ENCODE measurements at regions not wholly inside any gene's neighbourhood (a gene's known extent, or its start where the extent isn't known, plus 50 kb on each side); places are given as distances from the start of the nearest gene placed in this dataset.

DNA sequence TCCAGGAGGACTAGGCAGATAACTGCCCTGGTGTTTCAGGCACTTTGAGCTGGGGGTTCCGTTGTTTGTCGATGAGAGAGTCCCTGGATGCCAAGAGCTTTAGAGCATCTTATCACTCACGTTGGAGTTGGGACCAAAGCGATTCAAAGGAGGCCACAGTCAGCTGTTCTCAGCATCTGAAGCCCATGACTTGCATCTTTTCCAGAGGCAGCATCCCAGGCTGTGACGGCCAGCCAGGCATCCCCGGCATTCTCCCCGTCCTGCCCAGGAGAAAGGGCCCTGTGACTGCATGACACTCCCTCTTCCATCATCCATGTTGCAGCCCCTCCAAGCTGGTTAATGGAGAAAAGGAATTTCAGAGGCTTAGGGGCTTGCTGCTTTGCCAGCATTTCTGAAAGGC is 520.3 kb downstream of the CDH26 start:
- no peak for DNase-seq (ENCODE audit: low spot score)

DNA sequence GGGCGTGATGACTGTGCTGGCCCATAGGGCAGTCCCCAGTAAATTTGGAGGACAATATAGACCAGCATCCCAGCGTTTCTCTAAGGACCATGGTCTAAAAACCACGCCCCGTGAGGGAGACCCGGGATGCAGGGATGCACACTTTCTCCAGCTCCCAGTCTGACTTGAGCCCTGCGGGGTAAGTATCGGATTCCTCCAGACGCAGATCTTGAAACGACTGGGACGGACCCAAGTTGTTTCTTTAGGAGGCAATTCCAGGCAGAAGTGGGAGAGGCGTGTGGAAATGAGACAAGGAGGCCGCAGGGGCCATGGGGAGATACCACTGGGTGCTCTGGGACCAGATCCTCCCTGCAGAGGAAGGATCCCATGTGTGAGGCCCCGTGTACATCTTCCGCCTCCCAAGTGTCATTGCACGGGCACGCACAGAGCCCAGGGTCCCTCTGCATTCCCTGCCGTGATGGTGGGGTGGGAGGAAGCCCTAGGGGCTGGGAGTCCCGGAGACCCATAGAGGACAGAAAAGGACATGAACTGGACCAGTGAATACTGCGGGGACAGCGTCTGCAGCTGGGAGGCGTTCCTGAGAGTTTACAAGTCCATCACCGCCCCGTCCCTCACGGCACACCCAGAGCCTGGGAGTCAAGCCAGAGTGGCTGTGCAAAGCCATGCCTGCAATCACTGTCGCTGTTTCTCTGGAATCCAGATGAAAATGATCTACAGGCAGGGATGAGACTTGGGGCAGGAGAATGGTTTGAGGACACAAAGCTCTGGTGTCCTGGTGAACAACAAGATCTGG is 522.9 kb downstream of the CDH26 start:
- DNase-seq (ENCODE audit: low spot score) = no peak

DNA sequence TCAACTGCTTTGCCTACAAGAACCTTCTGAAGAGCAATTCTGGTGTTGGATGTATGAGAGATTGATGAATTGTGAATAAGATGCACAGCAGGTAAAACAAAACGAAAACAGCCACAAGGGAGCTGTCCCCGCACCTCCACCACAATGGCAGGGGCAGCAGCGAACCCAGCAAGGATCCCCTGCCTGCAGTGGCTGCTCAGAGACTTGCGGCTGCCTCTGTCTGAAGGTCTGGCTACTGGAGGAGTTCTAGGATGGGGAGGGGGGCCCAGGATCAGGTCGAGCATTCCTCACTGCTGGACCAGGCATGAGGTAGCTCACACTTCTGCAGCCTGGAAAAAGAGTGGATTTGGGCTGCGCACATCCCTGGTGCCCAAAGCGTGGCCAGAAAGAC is 523.5 kb downstream of the CDH26 start:
- no peak for DNase-seq (ENCODE audit: low spot score)

DNA sequence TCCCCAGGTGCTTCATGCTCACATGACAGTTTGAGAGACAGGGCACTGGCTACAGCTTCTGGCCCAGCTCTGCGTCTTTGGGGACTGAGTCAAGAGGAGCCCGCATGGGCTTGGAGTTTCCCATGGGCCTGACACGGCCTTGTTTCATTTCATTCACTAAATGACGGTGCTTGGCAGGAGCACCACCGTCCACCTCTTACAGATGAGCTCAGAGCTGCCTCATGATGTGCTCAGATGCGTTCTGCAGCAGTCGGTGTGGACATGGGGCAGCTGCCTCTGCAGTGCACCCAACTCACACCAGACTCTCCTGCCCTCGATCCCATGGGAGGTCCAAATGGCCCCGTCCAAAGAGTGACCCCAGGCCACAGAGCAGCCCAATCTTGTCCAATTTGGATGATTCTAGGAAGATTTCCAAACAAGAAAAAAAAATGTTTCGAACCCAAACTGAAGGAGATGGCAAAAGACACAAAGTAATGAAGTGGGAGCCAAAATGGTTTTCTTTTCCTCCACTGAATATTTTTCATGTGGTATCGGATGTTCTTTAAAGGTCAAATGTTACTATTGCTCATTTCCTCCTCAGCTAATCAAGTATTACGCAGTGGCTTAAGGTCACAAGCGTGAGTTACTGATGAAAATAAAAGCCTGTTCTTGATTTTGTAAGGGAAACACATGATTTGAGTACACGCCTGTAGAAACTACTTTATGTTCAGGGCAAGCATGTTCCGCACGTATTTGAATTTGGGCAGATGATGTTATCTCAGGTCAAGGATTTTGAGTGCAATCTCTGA is 524.2 kb downstream of the CDH26 start:
- DNase-seq (ENCODE audit: low spot score) = no peak

DNA sequence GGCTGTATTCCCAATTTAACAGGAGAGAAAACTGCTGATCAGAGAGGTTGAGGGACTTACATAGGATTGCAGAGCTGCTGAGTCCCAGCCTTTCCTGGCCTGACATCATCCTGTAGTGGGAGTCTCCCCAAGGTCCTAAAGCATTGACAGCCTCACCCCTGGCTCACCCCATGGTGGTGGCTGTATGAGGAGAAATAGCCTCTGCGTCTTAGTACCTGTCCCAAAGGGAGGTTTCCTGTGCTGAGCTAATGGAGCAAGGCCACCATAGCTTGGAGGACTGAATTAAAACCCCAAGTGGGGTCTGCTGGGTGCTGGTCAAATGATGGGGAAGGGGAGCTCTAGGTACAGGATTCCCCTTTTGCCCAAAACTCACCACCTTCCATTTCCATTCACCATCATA is 525.1 kb downstream of the CDH26 start:
- no peak for DNase-seq (ENCODE audit: low spot score)

DNA sequence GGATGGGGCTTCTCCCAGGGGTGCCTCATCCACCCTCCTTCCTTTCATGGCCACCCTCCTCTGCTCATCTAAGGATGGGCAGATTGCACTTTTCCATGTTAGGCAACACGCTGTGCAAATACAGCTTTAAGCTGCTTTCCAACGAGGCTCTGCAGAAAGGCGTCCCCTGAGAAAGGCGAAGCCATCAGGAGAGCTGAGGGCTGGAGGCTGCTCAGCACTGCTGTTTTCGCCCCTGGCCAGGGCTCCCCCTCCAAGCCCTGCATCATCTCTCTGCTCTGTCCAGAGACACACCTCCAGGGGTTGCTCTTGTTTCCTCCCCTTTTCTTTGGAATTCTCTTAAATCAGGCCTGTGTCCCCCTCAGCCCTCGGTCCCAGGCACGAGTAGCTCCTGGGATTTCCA is 526.1 kb downstream of the CDH26 start:
- no peak for DNase-seq (ENCODE audit: low spot score)

DNA sequence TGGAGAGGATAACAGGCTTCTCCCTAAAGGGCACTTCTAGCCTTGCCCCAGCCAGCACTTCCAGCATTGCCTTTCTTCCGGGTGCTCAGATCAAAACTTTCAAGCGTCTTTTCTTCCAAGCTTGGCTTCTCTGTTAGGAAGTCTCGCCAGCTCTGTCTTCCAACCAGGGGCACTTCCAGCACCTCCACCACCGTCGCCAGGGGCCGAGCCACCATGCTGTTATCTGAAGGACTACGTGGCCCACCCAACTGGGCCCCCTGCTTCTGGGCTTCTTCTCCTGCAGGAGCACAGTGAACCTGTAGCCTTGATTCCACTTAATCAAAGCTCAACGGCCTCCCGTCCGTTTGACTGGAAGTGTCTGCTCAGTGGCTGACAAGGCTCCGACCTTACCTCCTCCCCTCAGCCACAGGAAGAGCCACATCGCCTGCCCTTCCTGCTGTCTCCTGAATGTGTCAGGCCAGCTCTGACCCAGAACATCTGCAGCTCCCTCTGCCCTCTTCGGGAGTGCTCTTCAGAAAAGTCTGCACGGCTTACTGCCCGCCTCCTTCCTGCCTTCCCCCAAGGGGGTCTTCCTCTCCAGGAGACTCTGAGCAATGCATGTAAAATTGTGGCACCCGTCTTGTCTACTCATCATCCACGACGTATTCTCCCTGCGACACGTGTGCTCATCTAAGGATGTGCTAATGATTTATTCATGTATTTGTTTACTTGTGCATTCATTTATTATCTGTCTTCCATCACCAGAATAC is 527.0 kb downstream of the CDH26 start:
- DNase-seq (ENCODE audit: low spot score) = no peak

DNA sequence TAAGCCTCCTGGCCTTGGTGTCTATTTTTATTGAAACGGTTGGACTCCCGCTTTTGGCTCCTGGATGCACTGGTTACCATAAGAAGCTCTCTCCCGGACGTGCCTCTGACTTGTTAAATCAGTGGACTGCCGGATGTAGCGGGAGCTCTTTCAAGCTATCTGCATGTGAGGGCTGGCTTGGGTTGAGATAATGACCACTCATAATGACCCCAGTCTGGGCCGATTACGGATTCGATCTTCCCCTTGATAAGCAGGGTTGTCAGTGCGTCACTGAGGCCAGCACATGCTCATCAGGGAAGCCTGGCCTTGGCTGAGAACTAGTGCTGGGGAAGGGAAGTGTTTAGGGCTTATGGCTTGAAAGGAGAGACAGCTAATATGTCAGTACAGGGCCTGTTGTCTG is 528.1 kb downstream of the CDH26 start:
- DNase-seq (ENCODE audit: low spot score) = no peak

DNA sequence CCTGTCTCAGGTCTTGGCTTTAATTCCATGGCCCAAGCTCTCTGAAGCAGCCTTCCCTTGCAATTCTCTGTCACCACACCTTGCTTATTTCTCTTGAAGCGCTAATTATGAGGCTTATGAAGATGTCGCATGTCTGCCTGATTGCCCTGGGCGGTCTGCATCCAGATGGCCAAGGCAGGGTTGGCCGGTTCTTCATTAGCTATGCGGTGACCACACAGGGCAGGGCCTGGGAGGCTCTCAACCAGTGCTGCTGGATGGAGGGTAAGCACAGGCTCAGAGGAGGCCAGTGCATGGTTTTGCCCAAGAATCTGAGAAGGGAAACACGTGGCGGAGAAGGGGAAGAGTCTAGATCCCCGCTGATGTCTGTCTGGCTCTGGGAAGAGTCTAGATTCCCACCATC is 528.7 kb downstream of the CDH26 start:
- DNase-seq (ENCODE audit: low spot score) = no peak

DNA sequence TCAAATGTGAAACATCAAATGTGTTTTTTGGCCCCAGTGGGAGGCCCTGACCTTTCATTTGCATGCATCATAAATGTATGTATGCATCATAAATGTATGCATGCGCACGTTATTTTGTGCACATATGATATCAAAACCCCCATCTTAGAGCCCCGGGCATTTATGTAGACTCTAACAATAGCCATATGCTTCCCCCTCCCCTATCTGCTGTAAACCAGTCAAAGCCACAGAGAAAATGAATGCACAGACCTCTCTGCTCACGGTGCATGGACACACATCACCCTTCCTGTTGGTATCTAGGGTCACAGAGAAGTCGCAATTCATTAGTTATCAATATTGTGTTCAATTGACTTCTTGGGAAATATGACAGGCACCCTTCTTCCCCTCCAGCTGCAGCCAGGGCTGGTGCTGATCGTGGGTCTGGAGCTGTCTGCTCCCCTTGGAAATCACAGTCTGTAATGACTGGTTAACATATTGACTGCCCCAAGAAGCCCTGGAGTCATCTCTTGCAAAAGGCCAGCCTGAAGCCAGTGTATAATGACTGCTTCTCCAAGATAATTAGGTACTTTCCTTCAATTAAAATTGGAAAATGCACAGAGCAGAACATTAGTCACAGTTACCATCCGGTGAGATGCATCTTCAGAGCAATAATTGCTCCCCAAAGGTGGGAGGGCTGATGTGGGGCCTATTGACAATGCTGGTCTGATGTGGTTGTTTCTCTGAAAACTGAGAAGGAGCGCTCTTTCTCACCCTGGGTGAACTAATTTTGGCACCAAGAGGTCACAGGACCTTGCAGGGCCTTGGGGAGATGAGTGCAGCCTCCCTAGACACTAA is 532.2 kb downstream of the CDH26 start:
- DNase-seq (ENCODE audit: low spot score) = no peak

DNA sequence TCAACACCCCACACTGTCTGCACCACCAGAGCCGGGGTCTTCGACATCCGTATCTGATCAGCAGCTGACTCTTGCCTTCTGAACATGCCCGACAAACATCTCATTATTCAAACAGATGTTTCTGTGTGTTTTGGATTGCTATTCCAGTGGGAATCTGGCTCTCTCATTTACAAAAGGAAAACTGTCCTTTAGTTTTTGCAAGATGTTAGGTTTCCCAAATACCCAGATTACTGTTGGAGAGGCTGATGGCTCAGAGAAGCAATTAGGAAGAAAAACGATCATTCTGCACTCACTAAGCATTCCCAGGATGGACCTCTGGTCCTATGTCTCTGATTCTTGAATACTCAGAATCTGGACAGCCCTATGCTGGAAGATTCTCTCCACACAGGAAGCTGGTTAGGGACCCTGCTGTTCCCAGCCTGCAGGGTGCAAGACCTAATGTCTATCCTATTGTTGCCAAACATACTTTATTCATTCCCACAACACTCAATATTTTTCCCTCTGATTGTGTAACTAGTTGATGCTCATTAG is 532.9 kb downstream of the CDH26 start:
- DNase-seq (ENCODE audit: low spot score) = no peak

DNA sequence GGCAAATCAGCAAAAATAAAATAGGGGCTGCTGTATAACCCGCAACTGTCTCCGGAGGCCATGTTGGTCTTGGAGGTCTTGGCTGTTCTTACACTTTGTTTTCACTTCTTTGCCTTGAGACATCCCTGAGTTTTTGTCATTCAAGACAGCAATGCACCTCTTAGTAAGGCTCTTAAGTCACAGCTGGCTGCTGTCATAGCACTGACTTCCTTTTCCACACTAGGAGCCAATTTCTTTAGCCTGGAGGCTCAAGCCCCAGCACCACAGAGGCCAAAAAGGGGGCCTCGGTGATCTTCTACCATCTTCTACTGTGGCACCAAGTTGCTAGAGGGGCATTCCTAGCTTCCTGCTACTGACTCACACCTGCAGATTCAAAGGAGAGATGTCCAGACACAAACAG is 536.3 kb downstream of the CDH26 start:
- DNase-seq (ENCODE audit: low spot score) = no peak

DNA sequence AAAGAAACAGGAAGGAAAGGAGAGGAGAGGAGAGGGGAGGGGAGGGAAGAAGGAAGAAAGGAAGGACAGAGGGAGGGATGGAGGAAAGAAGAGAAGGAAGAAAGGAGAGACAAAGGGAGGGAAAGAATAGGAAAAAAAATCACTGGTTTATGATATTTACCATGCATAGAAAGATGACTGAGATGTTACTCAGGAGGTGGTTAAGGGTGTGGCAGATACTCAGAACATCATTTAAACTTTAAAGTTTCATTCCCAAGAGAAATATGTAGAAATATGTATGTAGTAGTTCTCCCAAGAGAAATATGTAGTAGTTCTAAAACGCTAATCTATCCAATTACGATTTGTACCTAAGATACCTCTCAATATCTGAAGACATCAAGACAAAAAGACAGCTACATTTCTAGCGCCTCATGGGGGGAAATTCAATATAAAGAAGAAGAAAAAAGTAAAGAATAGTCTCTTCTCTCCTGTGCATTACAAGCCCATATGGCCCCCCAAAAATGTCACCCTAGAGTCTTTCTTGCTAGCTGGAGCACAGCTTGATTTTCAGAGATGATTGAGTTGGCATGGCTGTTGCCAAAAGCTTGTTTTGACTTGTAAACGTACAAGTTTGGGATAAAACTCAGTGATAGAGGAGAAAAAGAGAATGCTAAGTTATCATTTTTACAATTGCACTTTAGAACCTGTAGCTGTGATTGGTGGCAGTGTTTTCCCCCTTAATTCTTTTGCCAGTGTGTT is 539.2 kb downstream of the CDH26 start:
- DNase-seq (ENCODE audit: low spot score) = no peak

DNA sequence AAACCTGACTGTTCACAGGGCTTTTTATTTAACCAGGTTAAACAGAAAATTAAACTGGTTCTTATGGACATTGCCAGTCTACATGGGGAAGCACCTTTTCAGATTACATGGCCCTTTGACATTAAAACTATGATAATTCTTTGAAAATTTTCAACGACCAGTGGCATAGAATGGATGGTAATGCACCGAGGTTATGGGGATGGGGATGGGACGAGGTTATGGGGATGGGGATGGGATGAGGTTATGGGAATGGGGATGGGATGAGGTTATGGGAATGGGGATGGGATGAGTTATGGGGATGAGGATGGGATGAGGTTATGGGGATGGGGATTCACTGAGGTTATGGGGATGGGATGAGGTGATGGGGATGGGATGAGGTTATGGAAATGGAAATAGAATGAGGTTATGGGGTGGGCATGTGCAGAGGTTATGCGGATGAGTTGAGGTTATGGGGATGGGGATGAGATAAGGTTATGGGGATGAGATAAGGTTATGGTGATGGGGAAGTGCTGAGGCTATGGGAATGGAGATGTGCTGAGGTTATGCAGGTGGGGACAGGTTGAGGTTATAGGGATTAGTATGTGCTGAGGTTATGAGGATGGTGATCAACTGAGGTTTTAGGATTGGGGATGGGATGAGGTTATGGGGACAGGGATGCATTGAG is 541.9 kb downstream of the CDH26 start:
- DNase-seq (ENCODE audit: low spot score) = no peak

DNA sequence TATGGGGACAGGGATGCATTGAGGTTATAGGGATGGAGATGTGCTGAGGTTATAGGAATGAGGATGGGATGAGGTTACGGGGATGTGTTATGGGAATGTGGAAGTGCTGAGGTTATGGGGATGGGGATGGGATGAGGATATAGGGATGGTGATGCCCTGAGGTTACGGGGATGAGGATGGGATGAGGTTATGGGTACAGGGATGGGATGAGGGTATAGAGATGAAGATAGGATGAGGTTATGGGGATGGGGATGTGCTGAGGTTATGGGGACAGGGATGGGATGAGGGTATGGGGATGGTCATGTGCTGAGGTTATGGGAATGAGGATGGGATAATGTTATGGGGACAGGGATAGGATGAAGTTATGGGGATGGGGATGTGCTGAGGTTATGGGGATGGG is 542.8 kb downstream of the CDH26 start:
- no peak for DNase-seq (ENCODE audit: low spot score)

DNA sequence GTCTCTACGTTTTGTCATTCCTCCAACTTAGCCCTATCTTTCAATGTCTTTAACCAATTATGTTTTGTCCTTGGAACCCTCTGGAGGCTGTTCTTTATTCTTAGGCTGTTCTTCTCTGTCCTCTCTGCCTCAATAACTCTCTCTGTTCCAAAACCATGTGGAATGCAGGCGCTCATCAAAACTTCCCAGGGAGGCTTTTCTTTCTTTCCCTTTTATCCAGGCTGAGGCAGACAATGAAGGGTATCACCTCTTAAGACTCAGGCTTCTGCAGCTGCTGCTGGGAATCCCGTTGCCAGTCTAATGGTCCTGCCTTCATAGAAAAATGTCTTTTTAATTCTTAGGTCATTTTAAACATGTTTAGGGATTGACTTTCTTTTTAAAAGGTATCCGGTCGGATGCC is 544.7 kb downstream of the CDH26 start:
- DNase-seq (ENCODE audit: low spot score) = no peak

DNA sequence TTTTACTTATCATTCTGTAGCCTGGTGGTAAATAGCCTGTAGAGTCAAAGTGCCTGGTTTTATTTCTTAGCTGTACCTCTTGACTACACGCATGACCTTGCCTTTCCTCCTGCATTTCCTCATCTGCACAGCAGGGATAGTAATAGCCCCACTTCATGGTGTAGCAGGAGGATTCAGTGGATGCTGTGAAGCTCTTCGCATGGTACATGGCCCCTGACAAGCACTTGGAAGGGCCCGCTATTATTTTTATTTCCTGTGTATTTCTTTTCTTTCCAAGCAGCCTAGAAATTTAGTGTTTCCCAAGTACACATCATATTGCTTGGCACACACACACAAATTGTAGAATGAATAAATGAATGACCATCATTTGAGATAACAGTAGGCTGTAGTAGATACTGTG is 547.2 kb downstream of the CDH26 start:
- DNase-seq (ENCODE audit: low spot score) = no peak

DNA sequence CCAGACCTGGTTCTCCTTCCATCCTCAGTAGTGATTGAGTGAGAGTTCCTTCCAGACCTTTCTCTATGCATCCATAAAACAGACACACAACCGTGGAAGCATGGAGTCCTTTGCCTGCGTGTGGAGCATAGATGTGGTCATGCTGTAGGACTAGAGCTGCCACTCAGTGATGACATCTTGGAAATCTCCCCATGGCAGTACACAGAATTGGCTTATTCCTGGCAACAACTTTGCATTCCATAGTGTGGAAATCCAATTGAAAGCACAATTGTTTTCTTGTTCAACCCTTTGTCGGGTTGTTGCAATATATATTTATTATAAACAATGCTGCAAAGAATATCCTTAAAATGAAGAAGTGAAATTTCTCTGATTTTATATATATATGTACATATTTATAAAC is 547.8 kb downstream of the CDH26 start:
- no peak for DNase-seq (ENCODE audit: low spot score)

DNA sequence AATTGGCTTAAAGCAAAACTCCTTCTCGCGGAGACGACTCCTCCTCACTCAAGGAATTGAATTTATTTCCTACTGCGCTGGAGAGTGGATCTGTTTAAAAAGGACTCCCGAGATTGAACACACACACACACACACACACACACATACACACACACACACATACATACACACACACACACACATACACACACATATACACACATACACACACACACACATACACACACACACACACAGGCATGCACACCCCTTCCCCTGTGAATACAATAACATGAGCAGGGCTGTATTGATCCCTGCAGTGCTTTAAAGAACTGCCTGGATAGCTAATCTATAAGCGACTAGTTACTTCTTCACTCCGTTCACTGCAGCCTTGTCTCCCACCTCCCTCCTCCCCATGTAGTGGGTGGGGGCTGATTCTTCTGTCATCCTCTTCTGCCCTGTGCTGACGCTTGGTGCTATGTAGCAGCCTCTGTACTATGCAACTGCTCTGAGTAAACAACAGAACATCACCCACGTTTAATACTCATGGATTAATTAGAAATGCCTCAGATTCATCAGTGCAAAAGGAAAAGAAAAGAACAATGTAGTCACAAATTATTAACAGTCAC is 549.0 kb downstream of the CDH26 start:
- no peak for DNase-seq (ENCODE audit: low spot score)

DNA sequence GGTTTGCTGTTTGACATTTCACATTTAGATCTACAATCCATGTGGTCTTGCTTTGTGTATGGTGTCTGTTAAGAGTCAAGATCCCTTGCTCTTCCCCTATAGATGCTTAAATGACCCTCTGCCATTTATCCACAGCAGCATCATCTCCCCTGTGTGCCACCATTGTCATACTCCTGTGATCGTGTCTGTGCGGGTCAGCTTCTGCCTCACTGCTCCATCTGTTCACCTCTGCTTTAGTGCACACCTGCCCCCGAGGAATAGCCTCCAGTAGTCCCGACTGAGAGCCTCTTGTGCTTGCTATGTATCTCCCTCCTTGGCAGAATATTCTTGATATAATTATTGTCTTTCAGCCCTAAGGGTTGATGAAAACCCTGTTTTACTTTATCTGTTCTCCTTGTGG is 551.2 kb downstream of the CDH26 start:
- DNase-seq (ENCODE audit: low spot score) = no peak
